AG04450 (cell line): ENCODE measurements at regions not wholly inside any gene's neighbourhood (a gene's known extent, or its start where the extent isn't known, plus 50 kb on each side); places are given as distances from the start of the nearest gene placed in this dataset.

ENCODE experiments used
- CTCF ChIA-PET: fragments of 300-600, 350-600 bp; formaldehyde crosslinking; extraction: SDS; loops from one replicate; lab custom pipeline; 2022; ENCODE audit warnings: antibody characterized with exemption, inconsistent platforms; lab: Charles Lee
- POLR2A ChIA-PET: fragments of 350-600 bp; formaldehyde crosslinking; extraction: SDS; loops from one replicate; lab custom pipeline; 2021; ENCODE audit warnings: antibody characterized with exemption, inconsistent platforms; lab: Yijun Ruan, JAX
- DNase-seq: peaks from one replicate; pipeline ENCODE4 v3.0.0-alpha.2; 2011; ENCODE audit warnings: low read depth, low spot score
- H3K27ac ChIP-seq: one replicate; pipeline ENCODE4 v1.5.1; 2012; ENCODE audit warnings: low read depth, low read length, control low read depth
- H3K27me3 ChIP-seq: one replicate; pipeline ENCODE4 v1.6.0; 2012; ENCODE audit warnings: low read length; ENCODE audit not compliant: control insufficient read depth, insufficient read depth
- H3K4me3 ChIP-seq: 2 replicates; pipeline ENCODE4 v1.5.1; 2011; ENCODE audit warnings: mild to moderate bottlenecking, low read depth, low read length, control low read depth
- H3K9me3 ChIP-seq: 2 replicates; pipeline ENCODE4 v1.5.1; 2012; ENCODE audit warnings: low read length; ENCODE audit not compliant: control insufficient read depth, insufficient read depth
- CTCF ChIP-seq: IDR thresholded peaks from 2 replicates; pipeline ENCODE4 v1.5.1; 2011; ENCODE audit warnings: low read depth, low read length, control low read depth, inconsistent platforms

GRCh38 chr10:4169448-4169847, 384.4 kb upstream of the KLF6 start:
- no peaks in the 10 kb centered on the region for H3K9me3 ChIP-seq
- no peaks in the 10 kb centered on the region for H3K27me3 ChIP-seq
- DNase-seq = no peak
- CTCF ChIA-PET = no interaction called here
- TF ChIP-seq CTCF = no peak
- POLR2A ChIA-PET = interaction anchor here (0.6 kb wide), 1 partner anchor 12 kb away, joined by 7 read pairs; no protein-coding TSS in a partner anchor
- no peak overlapping the region for H3K27ac ChIP-seq
- no peak overlapping the region for H3K4me3 ChIP-seq

GRCh38 chr10:4167216-4167615, 382.2 kb upstream of the KLF6 start:
- no peak for DNase-seq
- no peak for TF ChIP-seq CTCF
- Histone ChIP-seq H3K27me3 (no peaks in the 10 kb centered on the region), H3K27ac (no peak overlapping the region), H3K4me3 (no peak overlapping the region), H3K9me3 (no peaks in the 10 kb centered on the region)
- CTCF ChIA-PET = no interaction called here
- POLR2A ChIA-PET = no interaction called here

GRCh38 chr10:4162571-4163286, 377.7 kb upstream of the KLF6 start:
- CTCF ChIA-PET = no interaction called here
- no peak for DNase-seq
- POLR2A ChIA-PET = no interaction called here
- Histone ChIP-seq H3K4me3 (no peak overlapping the region), H3K27ac (no peak overlapping the region), H3K27me3 (no peaks in the 10 kb centered on the region), H3K9me3 (no peaks in the 10 kb centered on the region)
- TF ChIP-seq CTCF = no peak

- CTCF ChIA-PET = no interaction called here
- POLR2A ChIA-PET = no interaction called here
- Histone ChIP-seq H3K4me3 (no peak overlapping the region), H3K9me3 (no peaks in the 10 kb centered on the region), H3K27ac (no peak overlapping the region), H3K27me3 (no peaks in the 10 kb centered on the region)
- no peak for DNase-seq
- TF ChIP-seq CTCF = no peak
Observed at GRCh38 chr10:4159173-4159572, 374.2 kb upstream of the KLF6 start.

GRCh38 chr10:4154191-4154715, 369.2 kb upstream of the KLF6 start:
- ChIA-PET CTCF (no interaction called here), POLR2A (no interaction called here)
- no peaks in the 10 kb centered on the region for H3K27me3 ChIP-seq
- H3K9me3 ChIP-seq = no peaks in the 10 kb centered on the region; the same call in 1 of the 2 replicates
- no peak overlapping the region for H3K27ac ChIP-seq
- TF ChIP-seq CTCF = no peak
- H3K4me3 ChIP-seq = no peak overlapping the region
- no peak for DNase-seq
